22Rv1 (cell line): ENCODE measurements at regions not wholly inside any gene's neighbourhood (a gene's known extent, or its start where the extent isn't known, plus 50 kb on each side); places are given as distances from the start of the nearest gene placed in this dataset.

ENCODE experiments used
- ZFX ChIP-seq: fragments of 450-650 bp; IDR thresholded peaks from 2 replicates; pipeline ENCODE4 v1.6.1; 2017; ENCODE audit warnings: antibody characterized with exemption, borderline replicate concordance
- TF ChIP-seq, protein P1 (sequence below): fragments of 450-650 bp; IDR thresholded peaks from 2 replicates; pipeline ENCODE4 v1.5.1; 2017; ENCODE audit warnings: mild to moderate bottlenecking

DNA sequence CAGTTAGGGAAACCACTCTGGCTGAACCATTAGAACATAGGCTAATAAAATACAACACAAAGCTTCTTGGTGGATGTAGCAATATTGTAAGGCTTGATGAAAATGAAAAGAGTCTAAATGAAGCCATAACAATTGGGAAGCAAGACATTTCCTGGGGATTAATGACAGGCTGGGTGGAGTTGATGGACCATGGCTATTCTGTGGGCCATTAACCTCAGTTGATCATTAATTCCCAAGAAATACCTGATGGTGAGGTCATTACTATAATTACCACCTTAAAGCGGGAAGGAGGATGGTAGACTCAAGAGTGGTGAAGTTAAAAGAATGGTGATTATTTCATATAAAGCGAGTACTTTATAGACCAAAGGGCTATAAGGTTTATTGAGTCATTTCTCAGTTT, 455.8 kb upstream of the MAP3K7 start:
- TF ChIP-seq, protein P1, sequence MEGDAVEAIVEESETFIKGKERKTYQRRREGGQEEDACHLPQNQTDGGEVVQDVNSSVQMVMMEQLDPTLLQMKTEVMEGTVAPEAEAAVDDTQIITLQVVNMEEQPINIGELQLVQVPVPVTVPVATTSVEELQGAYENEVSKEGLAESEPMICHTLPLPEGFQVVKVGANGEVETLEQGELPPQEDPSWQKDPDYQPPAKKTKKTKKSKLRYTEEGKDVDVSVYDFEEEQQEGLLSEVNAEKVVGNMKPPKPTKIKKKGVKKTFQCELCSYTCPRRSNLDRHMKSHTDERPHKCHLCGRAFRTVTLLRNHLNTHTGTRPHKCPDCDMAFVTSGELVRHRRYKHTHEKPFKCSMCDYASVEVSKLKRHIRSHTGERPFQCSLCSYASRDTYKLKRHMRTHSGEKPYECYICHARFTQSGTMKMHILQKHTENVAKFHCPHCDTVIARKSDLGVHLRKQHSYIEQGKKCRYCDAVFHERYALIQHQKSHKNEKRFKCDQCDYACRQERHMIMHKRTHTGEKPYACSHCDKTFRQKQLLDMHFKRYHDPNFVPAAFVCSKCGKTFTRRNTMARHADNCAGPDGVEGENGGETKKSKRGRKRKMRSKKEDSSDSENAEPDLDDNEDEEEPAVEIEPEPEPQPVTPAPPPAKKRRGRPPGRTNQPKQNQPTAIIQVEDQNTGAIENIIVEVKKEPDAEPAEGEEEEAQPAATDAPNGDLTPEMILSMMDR, result no peak
- no peak for TF ChIP-seq ZFX
